ENCODE measurements at regions not wholly inside any gene's neighbourhood (a gene's known extent, or its start where the extent isn't known, plus 50 kb on each side); places are given as distances from the start of the nearest gene placed in this dataset.

DNA sequence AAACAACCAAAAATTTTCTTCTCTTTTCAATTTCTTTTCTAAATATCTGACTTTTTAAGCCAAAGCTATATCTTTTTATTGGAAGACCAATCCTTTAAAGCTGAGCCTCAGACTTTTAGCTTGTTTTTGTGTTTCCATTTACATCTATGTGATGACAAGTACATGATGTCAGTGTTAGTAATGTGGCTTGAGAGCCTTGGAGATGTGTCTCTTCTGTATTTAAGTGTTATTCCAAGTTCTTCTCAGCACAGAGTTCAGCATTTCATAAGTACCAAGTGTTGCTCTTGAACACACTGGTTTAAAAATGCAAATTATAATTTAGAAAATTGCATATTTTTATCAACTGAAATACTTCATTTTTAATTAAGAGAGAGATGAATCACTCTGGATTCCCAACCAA, 948.9 kb upstream of the FLRT2 start:
- Mint-ChIP-seq H3K4me1 (no peaks in the 10 kb centered on the region), H3K4me3 (no peak overlapping the region), H3K9me3 (peaks cover 1 to 10% (median 5%) of the 10 kb centered on the region in 7 donors), H3K27me3 (ENCODE audit: low read depth in 3 of 3) (peaks cover 0 to 2% (median 0%) of the 10 kb centered on the region in 3 donors), H3K27ac (no peak overlapping the region), H3K36me3 (no peaks in the 10 kb centered on the region)
- Histone ChIP-seq H3K9ac (ENCODE audit: insufficient read depth, low read length, poor library complexity, severe bottlenecking) (no peak overlapping the region), H3K36me3 (replicated peaks in 1 of 2; ENCODE audit: control insufficient read depth in 1 of 2, insufficient read depth in 2 of 2, low read length in 2 of 2) (no peaks in the 10 kb centered on the region), H3K27me3 (ENCODE audit: control insufficient read depth in 2 of 2, insufficient read depth in 2 of 2, low read length in 2 of 2) (no peaks in the 10 kb centered on the region), H4K20me1 (ENCODE audit: insufficient read depth, low read length) (no peaks in the 10 kb centered on the region), H3K4me2 (replicated peaks; ENCODE audit: extremely low read depth, low read length, poor library complexity, severe bottlenecking) (no peak overlapping the region), H3K27ac (ENCODE audit: low read depth in 1 of 2, low read length in 2 of 2) (no peak overlapping the region), H3K4me1 (ENCODE audit: control insufficient read depth in 1 of 2, insufficient read depth in 2 of 2, low read length in 2 of 2) (no peaks in the 10 kb centered on the region), H3K4me3 (replicated peaks in 1 of 3; ENCODE audit: low read depth in 2 of 3, low read length in 3 of 3) (no peak overlapping the region), H3K79me2 (ENCODE audit: insufficient read depth, low read length) (no peaks in the 10 kb centered on the region), H2AFZ (ENCODE audit: insufficient read depth, low read depth, low read length, poor library complexity, severe bottlenecking) (no peak overlapping the region), H3K9me3 (replicated peaks in 1 of 2; ENCODE audit: control insufficient read depth in 1 of 2, insufficient read depth in 1 of 2, low read length in 2 of 2) (peaks cover 5 to 9% of the 10 kb centered on the region in 2 donors)
- TF ChIP-seq, protein P1, sequence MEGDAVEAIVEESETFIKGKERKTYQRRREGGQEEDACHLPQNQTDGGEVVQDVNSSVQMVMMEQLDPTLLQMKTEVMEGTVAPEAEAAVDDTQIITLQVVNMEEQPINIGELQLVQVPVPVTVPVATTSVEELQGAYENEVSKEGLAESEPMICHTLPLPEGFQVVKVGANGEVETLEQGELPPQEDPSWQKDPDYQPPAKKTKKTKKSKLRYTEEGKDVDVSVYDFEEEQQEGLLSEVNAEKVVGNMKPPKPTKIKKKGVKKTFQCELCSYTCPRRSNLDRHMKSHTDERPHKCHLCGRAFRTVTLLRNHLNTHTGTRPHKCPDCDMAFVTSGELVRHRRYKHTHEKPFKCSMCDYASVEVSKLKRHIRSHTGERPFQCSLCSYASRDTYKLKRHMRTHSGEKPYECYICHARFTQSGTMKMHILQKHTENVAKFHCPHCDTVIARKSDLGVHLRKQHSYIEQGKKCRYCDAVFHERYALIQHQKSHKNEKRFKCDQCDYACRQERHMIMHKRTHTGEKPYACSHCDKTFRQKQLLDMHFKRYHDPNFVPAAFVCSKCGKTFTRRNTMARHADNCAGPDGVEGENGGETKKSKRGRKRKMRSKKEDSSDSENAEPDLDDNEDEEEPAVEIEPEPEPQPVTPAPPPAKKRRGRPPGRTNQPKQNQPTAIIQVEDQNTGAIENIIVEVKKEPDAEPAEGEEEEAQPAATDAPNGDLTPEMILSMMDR (IDR thresholded peaks at IDR 0.05): no peak
- intact Hi-C loops (cut with micrococcal nuclease): no loop called here
- no peak for DNase-seq

DNA sequence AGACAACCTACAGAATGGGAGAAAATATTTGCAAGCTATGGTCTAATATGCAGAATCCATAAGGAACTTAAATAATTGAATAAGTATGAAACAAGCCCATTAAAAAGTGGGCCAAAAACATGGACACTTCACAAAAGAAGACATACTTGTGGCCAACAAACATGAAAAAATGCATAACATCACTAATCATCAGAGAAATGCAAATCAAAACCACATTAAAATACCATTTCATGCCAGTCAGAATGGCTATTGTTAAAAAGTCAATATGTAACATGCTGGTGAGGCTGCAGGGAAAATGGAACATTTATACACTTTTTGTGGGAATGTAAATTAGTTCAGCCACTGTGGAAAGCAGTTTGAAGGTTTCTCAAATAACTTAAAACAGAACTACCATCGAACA, 945.4 kb upstream of the FLRT2 start:
- no peak overlapping the region for H2AFZ ChIP-seq (ENCODE audit: insufficient read depth, low read depth, low read length, poor library complexity, severe bottlenecking)
- no peak overlapping the region for H3K9ac ChIP-seq (ENCODE audit: insufficient read depth, low read length, poor library complexity, severe bottlenecking)
- no peaks in the 10 kb centered on the region for H3K36me3 ChIP-seq (replicated peaks in 1 of 2; ENCODE audit: control insufficient read depth in 1 of 2, insufficient read depth in 2 of 2, low read length in 2 of 2)
- Mint-ChIP-seq H3K9me3 (peaks cover 0 to 9% (median 1%) of the 10 kb centered on the region in 7 donors), H3K36me3 (no peaks in the 10 kb centered on the region), H3K27ac (no peak overlapping the region), H3K4me1 (no peaks in the 10 kb centered on the region), H3K27me3 (ENCODE audit: low read depth in 3 of 3) (peaks cover 0 to 3% (median 0%) of the 10 kb centered on the region in 3 donors), H3K4me3 (no peak overlapping the region)
- no peak overlapping the region for H3K4me2 ChIP-seq (replicated peaks; ENCODE audit: extremely low read depth, low read length, poor library complexity, severe bottlenecking)
- no peaks in the 10 kb centered on the region for H4K20me1 ChIP-seq (ENCODE audit: insufficient read depth, low read length)
- no peaks in the 10 kb centered on the region for H3K27me3 ChIP-seq (ENCODE audit: control insufficient read depth in 2 of 2, insufficient read depth in 2 of 2, low read length in 2 of 2)
- no peak for DNase-seq
- no peak overlapping the region for H3K27ac ChIP-seq (ENCODE audit: low read depth in 1 of 2, low read length in 2 of 2)
- H3K79me2 ChIP-seq (ENCODE audit: insufficient read depth, low read length): no peaks in the 10 kb centered on the region
- TF ChIP-seq, protein P1 (IDR thresholded peaks at IDR 0.05): no peak
- no CpG with 5 or more reads among the region's 1 CpG for WGBS (ENCODE audit: insufficient coverage)
- intact Hi-C loops (cut with micrococcal nuclease): no loop called here
- H3K4me1 ChIP-seq (ENCODE audit: control insufficient read depth in 1 of 2, insufficient read depth in 2 of 2, low read length in 2 of 2): no peaks in the 10 kb centered on the region
- no peak overlapping the region for H3K4me3 ChIP-seq (replicated peaks in 1 of 3; ENCODE audit: low read depth in 2 of 3, low read length in 3 of 3)
- peaks cover 0 to 3% of the 10 kb centered on the region in 2 donors for H3K9me3 ChIP-seq (replicated peaks in 1 of 2; ENCODE audit: control insufficient read depth in 1 of 2, insufficient read depth in 1 of 2, low read length in 2 of 2)

Measured in CD14-positive monocyte (primary cell).